ENCODE measurements at regions not wholly inside any gene's neighbourhood (a gene's known extent, or its start where the extent isn't known, plus 50 kb on each side); places are given as distances from the start of the nearest gene placed in this dataset.
"Not testable (repeated sequence)": the region's sequence is repeated elsewhere in the genome, so short reads cannot be mapped to it uniquely, and the experiment has no call there.

DNA sequence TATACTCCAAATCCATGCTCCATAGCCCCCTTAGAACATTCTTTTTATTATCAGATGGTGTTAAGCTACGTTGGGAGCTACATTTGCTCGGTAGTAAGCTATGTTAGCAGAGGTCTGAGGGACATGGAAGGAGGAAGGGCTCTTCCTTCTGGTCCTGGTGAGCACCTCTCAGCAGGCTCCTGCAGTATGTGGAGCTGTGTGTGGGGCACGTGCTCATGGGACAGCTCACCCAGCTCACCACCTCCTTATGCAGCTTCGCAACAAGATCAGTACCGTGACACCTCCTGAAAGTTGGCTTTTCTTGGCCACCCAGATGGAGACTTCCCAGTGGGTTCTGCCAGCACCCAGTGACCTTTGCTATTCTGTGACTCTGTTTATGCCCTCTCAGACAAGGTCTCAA lies 400.5 kb upstream of the SLC10A2 start:
- Histone ChIP-seq H3K4me3 (ENCODE audit: insufficient read depth, low read depth, low read length, poor library complexity, severe bottlenecking) (no peak overlapping the region), H3K27me3 (replicated peaks; ENCODE audit: control insufficient read depth, insufficient read depth, low read length, poor library complexity, severe bottlenecking) (no peaks in the 10 kb centered on the region)

DNA sequence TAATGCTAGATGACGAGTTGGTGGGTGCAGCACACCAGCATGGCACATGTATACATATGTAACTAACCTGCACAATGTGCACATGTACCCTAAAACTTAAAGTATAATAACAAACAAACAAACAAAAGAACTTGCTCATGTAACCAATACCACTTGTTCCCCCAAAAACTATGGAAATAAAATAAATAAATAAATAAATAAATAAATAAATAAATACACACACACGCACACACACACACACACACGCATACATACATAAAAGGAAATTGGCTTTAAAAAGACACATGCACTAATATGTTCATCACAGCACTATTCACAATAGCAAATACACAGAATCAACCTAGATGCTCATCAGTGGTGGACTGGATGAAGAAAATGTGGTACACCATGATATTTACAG lies 394.0 kb upstream of the SLC10A2 start:
- H3K36me3 ChIP-seq (ENCODE audit: control insufficient read depth, insufficient read depth, low read length); H3K27ac ChIP-seq (ENCODE audit: insufficient read depth, low read length, poor library complexity, severe bottlenecking); H3K4me1 ChIP-seq (ENCODE audit: control insufficient read depth, insufficient read depth, low read length, poor library complexity, severe bottlenecking); H3K9me3 ChIP-seq (ENCODE audit: control insufficient read depth, low read length); H3K27me3 ChIP-seq (replicated peaks; ENCODE audit: control insufficient read depth, insufficient read depth, low read length, poor library complexity, severe bottlenecking); DNase-seq; H3K4me3 ChIP-seq (ENCODE audit: insufficient read depth, low read depth, low read length, poor library complexity, severe bottlenecking): not testable (repeated sequence)

More for the DNA sequence above, 400.5 kb upstream of the SLC10A2 start:
- no peak for DNase-seq
- Histone ChIP-seq H3K27ac (ENCODE audit: insufficient read depth, low read length, poor library complexity, severe bottlenecking) (no peak overlapping the region), H3K4me1 (ENCODE audit: control insufficient read depth, insufficient read depth, low read length, poor library complexity, severe bottlenecking) (no peaks in the 10 kb centered on the region), H3K36me3 (ENCODE audit: control insufficient read depth, insufficient read depth, low read length) (no peaks in the 10 kb centered on the region), H3K9me3 (ENCODE audit: control insufficient read depth, low read length) (no peaks in the 10 kb centered on the region)

DNA sequence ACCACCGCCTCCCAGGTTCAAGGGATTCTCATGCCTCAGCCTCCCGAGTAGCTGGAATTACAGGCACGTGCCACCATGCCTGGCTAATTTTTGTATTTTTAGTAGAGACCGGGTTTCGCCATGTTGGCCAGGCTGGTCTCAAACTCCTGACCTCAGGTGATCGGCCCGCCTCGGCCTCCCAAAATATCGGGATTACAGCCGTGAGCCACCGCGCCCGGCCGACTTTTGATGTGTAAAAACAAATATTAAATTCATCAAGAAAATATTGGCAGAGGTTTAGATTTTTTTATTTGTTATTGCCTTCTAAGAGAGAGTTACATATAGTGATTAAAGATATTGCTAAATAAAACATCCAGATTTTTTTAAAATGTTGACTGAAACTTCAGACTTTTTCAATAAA lies 390.8 kb upstream of the SLC10A2 start:
- not testable (repeated sequence) for H3K9me3 ChIP-seq (ENCODE audit: control insufficient read depth, low read length); H3K27ac ChIP-seq (ENCODE audit: insufficient read depth, low read length, poor library complexity, severe bottlenecking); H3K36me3 ChIP-seq (ENCODE audit: control insufficient read depth, insufficient read depth, low read length); H3K4me1 ChIP-seq (ENCODE audit: control insufficient read depth, insufficient read depth, low read length, poor library complexity, severe bottlenecking); H3K4me3 ChIP-seq (ENCODE audit: insufficient read depth, low read depth, low read length, poor library complexity, severe bottlenecking); DNase-seq; H3K27me3 ChIP-seq (replicated peaks; ENCODE audit: control insufficient read depth, insufficient read depth, low read length, poor library complexity, severe bottlenecking)

DNA sequence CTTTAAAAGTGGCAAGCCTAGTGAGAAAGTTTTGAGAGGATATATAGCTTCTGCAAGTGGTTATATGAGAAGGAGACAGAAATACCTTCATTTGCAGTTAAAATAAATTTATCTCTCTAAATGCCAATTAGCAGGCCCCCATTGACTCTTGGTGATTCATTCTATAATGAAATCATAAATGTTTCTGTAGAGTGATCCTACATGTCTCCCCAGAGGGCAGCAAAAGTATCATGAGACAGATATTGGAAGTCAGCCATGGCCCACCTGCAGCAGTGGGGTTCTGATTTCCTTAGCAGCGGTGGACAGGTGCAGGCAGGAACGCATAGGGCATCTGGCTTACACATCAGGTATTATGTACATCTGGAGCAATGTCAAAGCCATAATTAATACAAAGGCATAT lies 385.4 kb upstream of the SLC10A2 start:
- H3K27me3 ChIP-seq (replicated peaks; ENCODE audit: control insufficient read depth, insufficient read depth, low read length, poor library complexity, severe bottlenecking) = no peaks in the 10 kb centered on the region

DNA sequence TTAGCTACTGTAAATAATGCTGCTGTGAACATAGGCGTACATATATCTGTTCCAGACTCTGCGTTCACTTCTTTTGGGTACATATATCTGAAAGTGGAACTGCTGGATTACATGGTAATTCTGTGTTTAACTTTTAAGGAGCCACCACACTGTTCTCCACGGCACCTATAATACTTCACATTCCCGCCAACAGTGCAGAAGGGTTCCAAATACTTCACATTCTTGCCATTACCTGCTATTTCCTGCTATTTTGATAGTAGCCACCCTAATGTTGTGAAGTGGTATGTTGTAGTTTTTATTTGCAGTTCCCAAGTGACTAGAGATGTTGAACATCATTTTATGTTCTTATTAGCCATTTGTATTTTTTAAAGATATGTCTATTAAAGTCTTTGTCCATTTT lies 377.4 kb upstream of the SLC10A2 start:
- no peak for DNase-seq
- Histone ChIP-seq H3K4me1 (ENCODE audit: control insufficient read depth, insufficient read depth, low read length, poor library complexity, severe bottlenecking) (no peaks in the 10 kb centered on the region), H3K9me3 (ENCODE audit: control insufficient read depth, low read length) (no peaks in the 10 kb centered on the region), H3K27me3 (replicated peaks; ENCODE audit: control insufficient read depth, insufficient read depth, low read length, poor library complexity, severe bottlenecking) (no peaks in the 10 kb centered on the region), H3K36me3 (ENCODE audit: control insufficient read depth, insufficient read depth, low read length) (no peaks in the 10 kb centered on the region), H3K27ac (ENCODE audit: insufficient read depth, low read length, poor library complexity, severe bottlenecking) (no peak overlapping the region), H3K4me3 (ENCODE audit: insufficient read depth, low read depth, low read length, poor library complexity, severe bottlenecking) (no peak overlapping the region)

More for the DNA sequence above, 385.4 kb upstream of the SLC10A2 start:
- Histone ChIP-seq H3K9me3 (ENCODE audit: control insufficient read depth, low read length) (no peaks in the 10 kb centered on the region), H3K36me3 (ENCODE audit: control insufficient read depth, insufficient read depth, low read length) (no peaks in the 10 kb centered on the region), H3K4me1 (ENCODE audit: control insufficient read depth, insufficient read depth, low read length, poor library complexity, severe bottlenecking) (no peaks in the 10 kb centered on the region), H3K4me3 (ENCODE audit: insufficient read depth, low read depth, low read length, poor library complexity, severe bottlenecking) (no peak overlapping the region), H3K27ac (ENCODE audit: insufficient read depth, low read length, poor library complexity, severe bottlenecking) (no peak overlapping the region)
- DNase-seq = no peak

DNA sequence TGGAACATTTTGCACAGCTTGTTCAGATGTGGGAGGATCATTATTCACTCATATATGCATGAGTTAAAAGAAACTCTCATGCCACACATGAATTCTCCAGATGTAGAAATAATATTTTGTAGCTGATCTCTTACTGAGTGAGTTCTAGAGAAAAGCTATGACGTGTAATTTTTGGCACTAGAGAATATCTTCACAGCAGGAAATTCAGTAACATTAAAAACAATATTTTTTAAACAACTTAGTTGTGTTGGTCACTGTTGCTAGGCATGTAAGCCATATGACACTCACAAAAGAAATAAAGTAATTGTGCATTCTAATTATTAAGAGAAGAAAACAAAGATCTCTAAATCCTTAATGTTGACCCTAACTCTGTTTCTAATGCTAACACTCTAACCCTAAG lies 371.4 kb upstream of the SLC10A2 start:
- H3K36me3 ChIP-seq (ENCODE audit: control insufficient read depth, insufficient read depth, low read length) = no peaks in the 10 kb centered on the region
- H3K4me1 ChIP-seq (ENCODE audit: control insufficient read depth, insufficient read depth, low read length, poor library complexity, severe bottlenecking) = no peaks in the 10 kb centered on the region
- H3K27ac ChIP-seq (ENCODE audit: insufficient read depth, low read length, poor library complexity, severe bottlenecking) = no peak overlapping the region
- H3K4me3 ChIP-seq (ENCODE audit: insufficient read depth, low read depth, low read length, poor library complexity, severe bottlenecking) = no peak overlapping the region
- no peaks in the 10 kb centered on the region for H3K27me3 ChIP-seq (replicated peaks; ENCODE audit: control insufficient read depth, insufficient read depth, low read length, poor library complexity, severe bottlenecking)
- DNase-seq = no peak
- no peaks in the 10 kb centered on the region for H3K9me3 ChIP-seq (ENCODE audit: control insufficient read depth, low read length)

DNA sequence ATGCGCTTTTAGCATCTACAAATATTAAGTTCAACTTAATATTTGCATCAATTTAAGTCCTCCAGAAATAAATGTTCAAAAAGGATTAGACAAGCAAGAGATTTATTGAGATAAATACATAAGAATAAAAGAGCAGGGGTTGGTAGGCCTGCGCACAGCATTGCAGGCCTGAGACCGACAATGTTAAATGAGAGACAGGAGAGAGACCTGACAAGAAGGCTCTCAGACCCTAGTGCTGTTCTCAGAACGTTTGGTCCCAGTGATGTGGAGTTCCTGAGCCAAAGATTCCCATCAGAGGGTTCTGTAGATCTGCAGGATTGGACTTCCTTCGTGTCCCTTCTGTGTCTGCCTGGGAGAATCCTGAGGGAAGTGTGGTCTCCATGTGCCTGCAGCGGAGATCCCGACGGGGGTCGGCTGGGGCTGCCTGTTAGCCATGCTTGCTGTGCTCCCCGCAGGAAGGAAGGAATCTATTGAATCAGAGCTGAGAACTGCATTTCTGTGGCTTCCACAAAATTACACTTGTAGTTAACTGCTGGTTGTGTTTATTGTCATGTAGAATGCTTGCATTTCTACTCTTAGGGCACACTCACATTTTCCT lies 369.9 kb upstream of the SLC10A2 start:
- H3K4me1 ChIP-seq (ENCODE audit: control insufficient read depth, insufficient read depth, low read length, poor library complexity, severe bottlenecking) = no peaks in the 10 kb centered on the region
- H3K9me3 ChIP-seq (ENCODE audit: control insufficient read depth, low read length) = no peaks in the 10 kb centered on the region
- H3K4me3 ChIP-seq (ENCODE audit: insufficient read depth, low read depth, low read length, poor library complexity, severe bottlenecking) = no peak overlapping the region
- no peak overlapping the region for H3K27ac ChIP-seq (ENCODE audit: insufficient read depth, low read length, poor library complexity, severe bottlenecking)
- DNase-seq = no peak
- H3K36me3 ChIP-seq (ENCODE audit: control insufficient read depth, insufficient read depth, low read length) = no peaks in the 10 kb centered on the region
- no peaks in the 10 kb centered on the region for H3K27me3 ChIP-seq (replicated peaks; ENCODE audit: control insufficient read depth, insufficient read depth, low read length, poor library complexity, severe bottlenecking)

DNA sequence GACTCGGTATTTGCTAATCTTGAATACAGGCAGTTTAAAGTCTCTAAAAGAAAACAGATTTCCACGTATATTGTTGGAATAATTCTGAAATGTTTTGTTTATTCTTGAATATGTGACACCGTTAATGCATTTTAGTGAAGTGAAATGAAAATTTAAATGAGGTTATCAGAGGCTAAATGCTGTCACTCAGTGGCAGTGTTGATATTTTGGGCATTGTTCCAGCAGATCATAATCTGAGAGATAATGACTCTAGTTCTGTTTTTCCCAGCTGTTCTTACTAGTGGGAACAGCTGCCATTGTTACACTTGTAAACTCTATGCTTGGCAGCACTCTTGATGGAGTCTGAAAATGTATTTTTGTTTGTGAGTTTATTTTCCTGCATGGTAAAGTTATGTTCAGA lies 365.6 kb upstream of the SLC10A2 start:
- H3K27ac ChIP-seq (ENCODE audit: insufficient read depth, low read length, poor library complexity, severe bottlenecking) = no peak overlapping the region
- no peak overlapping the region for H3K4me3 ChIP-seq (ENCODE audit: insufficient read depth, low read depth, low read length, poor library complexity, severe bottlenecking)
- H3K4me1 ChIP-seq (ENCODE audit: control insufficient read depth, insufficient read depth, low read length, poor library complexity, severe bottlenecking) = no peaks in the 10 kb centered on the region
- DNase-seq = no peak
- no peaks in the 10 kb centered on the region for H3K36me3 ChIP-seq (ENCODE audit: control insufficient read depth, insufficient read depth, low read length)
- H3K27me3 ChIP-seq (replicated peaks; ENCODE audit: control insufficient read depth, insufficient read depth, low read length, poor library complexity, severe bottlenecking) = no peaks in the 10 kb centered on the region
- H3K9me3 ChIP-seq (ENCODE audit: control insufficient read depth, low read length) = peaks cover 4% of the 10 kb centered on the region

DNA sequence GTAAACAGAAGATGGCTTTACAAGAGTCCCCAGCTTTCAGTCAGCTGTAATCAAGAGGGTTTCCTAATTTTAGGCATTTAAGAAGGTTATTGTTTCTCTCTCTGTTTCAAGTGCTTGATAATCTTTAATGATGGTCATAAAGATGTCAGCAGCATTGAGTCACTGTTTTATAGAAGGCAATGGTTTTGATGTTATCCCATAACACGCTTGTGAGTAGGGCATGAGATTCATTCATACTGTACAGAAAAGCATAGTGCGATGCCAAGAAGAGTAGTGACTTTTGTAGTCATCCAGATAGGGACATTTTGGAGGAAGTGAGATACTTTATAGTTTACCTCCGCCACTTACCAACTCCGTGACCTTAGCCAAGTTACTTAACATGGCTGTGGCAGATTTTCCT lies 364.2 kb upstream of the SLC10A2 start:
- peaks cover 4% of the 10 kb centered on the region for H3K9me3 ChIP-seq (ENCODE audit: control insufficient read depth, low read length)
- no peak overlapping the region for H3K27ac ChIP-seq (ENCODE audit: insufficient read depth, low read length, poor library complexity, severe bottlenecking)
- no peak overlapping the region for H3K4me3 ChIP-seq (ENCODE audit: insufficient read depth, low read depth, low read length, poor library complexity, severe bottlenecking)
- H3K4me1 ChIP-seq (ENCODE audit: control insufficient read depth, insufficient read depth, low read length, poor library complexity, severe bottlenecking) = no peaks in the 10 kb centered on the region
- DNase-seq = no peak
- H3K27me3 ChIP-seq (replicated peaks; ENCODE audit: control insufficient read depth, insufficient read depth, low read length, poor library complexity, severe bottlenecking) = no peaks in the 10 kb centered on the region
- H3K36me3 ChIP-seq (ENCODE audit: control insufficient read depth, insufficient read depth, low read length) = no peaks in the 10 kb centered on the region

DNA sequence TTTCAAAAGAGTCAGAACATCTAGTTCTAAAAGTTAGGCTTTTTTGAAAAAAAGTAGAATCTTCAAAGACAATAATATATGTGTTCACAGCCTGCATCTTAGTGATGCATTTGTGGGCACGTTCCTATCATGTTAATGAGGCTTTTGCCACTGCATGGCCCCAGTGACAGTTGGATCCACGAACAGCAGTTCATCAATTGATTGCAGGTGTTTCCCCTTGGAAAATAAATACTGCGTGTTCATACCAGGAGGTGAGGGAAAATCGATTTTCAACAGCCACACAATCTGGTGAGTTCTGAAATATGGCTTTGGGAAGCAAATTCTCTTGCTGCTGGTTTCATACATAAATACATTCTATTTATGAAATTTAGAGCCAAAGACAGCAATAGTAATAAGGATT lies 343.8 kb upstream of the SLC10A2 start:
- Histone ChIP-seq H3K27ac (ENCODE audit: insufficient read depth, low read length, poor library complexity, severe bottlenecking) (no peak overlapping the region), H3K4me3 (ENCODE audit: insufficient read depth, low read depth, low read length, poor library complexity, severe bottlenecking) (no peak overlapping the region), H3K27me3 (replicated peaks; ENCODE audit: control insufficient read depth, insufficient read depth, low read length, poor library complexity, severe bottlenecking) (no peaks in the 10 kb centered on the region), H3K9me3 (ENCODE audit: control insufficient read depth, low read length) (no peaks in the 10 kb centered on the region), H3K36me3 (ENCODE audit: control insufficient read depth, insufficient read depth, low read length) (no peaks in the 10 kb centered on the region), H3K4me1 (ENCODE audit: control insufficient read depth, insufficient read depth, low read length, poor library complexity, severe bottlenecking) (no peaks in the 10 kb centered on the region)
- DNase-seq = no peak

DNA sequence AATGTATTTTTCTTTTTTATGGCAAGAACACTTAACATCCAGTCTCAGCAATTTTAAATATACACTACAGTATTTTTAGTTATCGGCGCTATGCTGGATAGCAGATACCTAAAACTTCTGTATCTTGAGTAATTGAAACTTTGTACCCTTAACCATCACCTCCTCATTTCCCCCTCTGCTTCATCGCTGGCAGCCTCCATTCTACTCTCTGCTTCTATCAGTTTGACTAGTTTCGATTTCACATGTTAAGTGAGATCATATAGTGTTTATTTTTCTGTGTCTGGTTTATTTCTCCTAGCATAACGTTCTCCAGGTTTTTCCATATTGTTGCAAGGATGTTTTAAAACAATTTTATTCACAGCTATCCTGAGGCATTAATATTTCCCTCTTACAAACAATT lies 340.8 kb upstream of the SLC10A2 start:
- DNase-seq = no peak

More for the DNA sequence above, 340.8 kb upstream of the SLC10A2 start:
- Histone ChIP-seq H3K4me3 (ENCODE audit: insufficient read depth, low read depth, low read length, poor library complexity, severe bottlenecking) (no peak overlapping the region), H3K4me1 (ENCODE audit: control insufficient read depth, insufficient read depth, low read length, poor library complexity, severe bottlenecking) (no peaks in the 10 kb centered on the region), H3K9me3 (ENCODE audit: control insufficient read depth, low read length) (no peaks in the 10 kb centered on the region), H3K36me3 (ENCODE audit: control insufficient read depth, insufficient read depth, low read length) (no peaks in the 10 kb centered on the region), H3K27ac (ENCODE audit: insufficient read depth, low read length, poor library complexity, severe bottlenecking) (no peak overlapping the region), H3K27me3 (replicated peaks; ENCODE audit: control insufficient read depth, insufficient read depth, low read length, poor library complexity, severe bottlenecking) (no peaks in the 10 kb centered on the region)
